OCI-LY1 (cell line): ENCODE measurements at regions not wholly inside any gene's neighbourhood (a gene's known extent, or its start where the extent isn't known, plus 50 kb on each side); places are given as distances from the start of the nearest gene placed in this dataset.

ENCODE experiments used
- H2AFZ ChIP-seq: fragments of 200-600 bp; sonication (generic), shearing (Covaris generic); 2 replicates; pipeline ENCODE4 v1.6.0; 2014; ENCODE audit warnings: antibody characterized with exemption, mild to moderate bottlenecking, low read length
- H3F3A ChIP-seq: fragments of 200-600 bp; sonication (generic), shearing (Covaris generic); 2 replicates; pipeline ENCODE4 v1.6.0; 2014; ENCODE audit warnings: mild to moderate bottlenecking, antibody characterized with exemption, low read length, moderate library complexity; ENCODE audit not compliant: insufficient read depth
- H3K27ac ChIP-seq: fragments of 200-600 bp; sonication (generic); 2 replicates; pipeline ENCODE4 v1.5.1; 2014; ENCODE audit warnings: low read length, mixed run types, mild to moderate bottlenecking, low read depth; ENCODE audit not compliant: poor library complexity, severe bottlenecking
- H3K27me3 ChIP-seq: fragments of 200-600 bp; sonication (generic); 2 replicates; pipeline ENCODE4 v1.6.0; 2014; ENCODE audit warnings: antibody characterized with exemption, mild to moderate bottlenecking, low read length, moderate library complexity; ENCODE audit not compliant: insufficient read depth
- H3K36me3 ChIP-seq: fragments of 200-600 bp; sonication (generic); 2 replicates; pipeline ENCODE4 v1.6.1; 2014; ENCODE audit warnings: mild to moderate bottlenecking, antibody characterized with exemption, low read length, moderate library complexity, mixed read lengths; ENCODE audit not compliant: insufficient read depth
- H3K4me1 ChIP-seq: fragments of 200-600 bp; sonication (generic); 2 replicates; pipeline ENCODE4 v1.5.1; 2014; ENCODE audit warnings: mild to moderate bottlenecking, low read length, moderate library complexity; ENCODE audit not compliant: insufficient read depth, severe bottlenecking
- H3K4me2 ChIP-seq: fragments of 200-600 bp; sonication (generic), shearing (Covaris generic); 2 replicates; pipeline ENCODE4 v1.6.1; 2014; ENCODE audit warnings: low read length
- H3K4me3 ChIP-seq: fragments of 200-600 bp; sonication (generic); 2 replicates; pipeline ENCODE4 v1.5.1; 2014; ENCODE audit warnings: low read length, low read depth, mild to moderate bottlenecking, mixed read lengths; ENCODE audit not compliant: poor library complexity, severe bottlenecking
- H3K79me2 ChIP-seq: fragments of 200-600 bp; shearing (Covaris generic); 2 replicates; pipeline ENCODE4 v1.6.1; 2016; ENCODE audit warnings: mixed run types, low read length, mixed read lengths; ENCODE audit not compliant: insufficient read depth
- H3K9ac ChIP-seq: fragments of 200-600 bp; sonication (generic), shearing (Covaris generic); 2 replicates; pipeline ENCODE4 v1.6.1; 2014; ENCODE audit warnings: mild to moderate bottlenecking, low read length, mixed read lengths
- H3K9me2 ChIP-seq: fragments of 200-600 bp; sonication (generic), shearing (Covaris generic); 2 replicates; pipeline ENCODE4 v1.6.1; 2014; ENCODE audit warnings: low read depth, mild to moderate bottlenecking, low read length, mixed read lengths
- H3K9me3 ChIP-seq: fragments of 200-600 bp; shearing (Covaris generic); 2 replicates; pipeline ENCODE4 v1.6.1; 2014; ENCODE audit warnings: low read length, mixed read lengths
- H4K20me1 ChIP-seq: fragments of 200-600 bp; sonication (generic), shearing (Covaris generic); 2 replicates; pipeline ENCODE4 v1.6.0; 2016; ENCODE audit warnings: mild to moderate bottlenecking, low read length; ENCODE audit not compliant: insufficient read depth
- EZH2 ChIP-seq: fragments of 200-600 bp; sonication (generic), shearing (Covaris generic); IDR thresholded peaks from 2 replicates; pipeline ENCODE4 v1.8.0; 2017; ENCODE audit warnings: borderline replicate concordance, mixed run types, mild to moderate bottlenecking, antibody characterized with exemption, low read length, moderate library complexity, mixed read lengths
- TF ChIP-seq, protein P1 (sequence below): fragments of 200-600 bp; sonication (generic), shearing (Covaris generic); IDR thresholded peaks from 2 replicates; pipeline ENCODE4 v1.5.1; 2017; ENCODE audit warnings: mild to moderate bottlenecking, antibody characterized with exemption, low read length, moderate library complexity, mixed read lengths

DNA sequence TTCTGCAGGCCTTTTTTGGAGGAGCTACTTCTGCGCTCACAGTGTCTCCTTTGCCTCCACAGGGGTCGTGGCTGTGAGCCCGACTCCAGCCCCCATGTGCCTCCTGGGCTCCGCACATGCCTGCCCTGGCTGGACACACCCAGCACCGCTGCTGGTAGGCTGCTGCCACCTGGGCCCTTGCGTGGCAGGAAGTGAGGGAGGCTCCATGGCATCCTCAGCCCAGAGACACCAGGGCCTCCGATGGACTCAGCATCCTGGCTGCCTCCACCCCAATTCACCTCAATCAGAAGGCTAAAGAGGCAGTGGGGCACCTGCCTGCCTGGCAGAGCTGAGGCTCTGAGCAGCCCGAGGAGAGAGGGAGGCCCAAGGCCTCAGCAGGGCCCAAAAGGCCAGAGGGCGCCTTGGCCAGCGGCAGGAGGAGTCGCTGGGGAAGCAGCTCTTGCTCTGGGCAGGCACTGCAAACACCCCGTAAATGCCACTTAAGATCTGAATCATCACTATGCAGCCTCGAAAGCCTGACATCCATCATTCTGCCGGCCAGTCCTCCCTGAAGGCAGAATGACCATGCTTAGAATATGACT, 68.3 kb upstream of the OTOS start:
- H3K9ac ChIP-seq, result no peak overlapping the region
- no peaks in the 10 kb centered on the region for H3F3A ChIP-seq
- H3K27me3 ChIP-seq, result peaks cover 7% of the 10 kb centered on the region; the same call in 1 of the 2 replicates
- no peaks in the 10 kb centered on the region for H4K20me1 ChIP-seq
- H3K27ac ChIP-seq, result no peak overlapping the region
- no peaks in the 10 kb centered on the region for H3K4me1 ChIP-seq
- no peak overlapping the region for H2AFZ ChIP-seq
- TF ChIP-seq, protein P1, sequence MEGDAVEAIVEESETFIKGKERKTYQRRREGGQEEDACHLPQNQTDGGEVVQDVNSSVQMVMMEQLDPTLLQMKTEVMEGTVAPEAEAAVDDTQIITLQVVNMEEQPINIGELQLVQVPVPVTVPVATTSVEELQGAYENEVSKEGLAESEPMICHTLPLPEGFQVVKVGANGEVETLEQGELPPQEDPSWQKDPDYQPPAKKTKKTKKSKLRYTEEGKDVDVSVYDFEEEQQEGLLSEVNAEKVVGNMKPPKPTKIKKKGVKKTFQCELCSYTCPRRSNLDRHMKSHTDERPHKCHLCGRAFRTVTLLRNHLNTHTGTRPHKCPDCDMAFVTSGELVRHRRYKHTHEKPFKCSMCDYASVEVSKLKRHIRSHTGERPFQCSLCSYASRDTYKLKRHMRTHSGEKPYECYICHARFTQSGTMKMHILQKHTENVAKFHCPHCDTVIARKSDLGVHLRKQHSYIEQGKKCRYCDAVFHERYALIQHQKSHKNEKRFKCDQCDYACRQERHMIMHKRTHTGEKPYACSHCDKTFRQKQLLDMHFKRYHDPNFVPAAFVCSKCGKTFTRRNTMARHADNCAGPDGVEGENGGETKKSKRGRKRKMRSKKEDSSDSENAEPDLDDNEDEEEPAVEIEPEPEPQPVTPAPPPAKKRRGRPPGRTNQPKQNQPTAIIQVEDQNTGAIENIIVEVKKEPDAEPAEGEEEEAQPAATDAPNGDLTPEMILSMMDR, result no peak
- no peak for TF ChIP-seq EZH2
- no peak overlapping the region for H3K4me3 ChIP-seq
- no peaks in the 10 kb centered on the region for H3K79me2 ChIP-seq
- H3K36me3 ChIP-seq, result no peaks in the 10 kb centered on the region
- no peaks in the 10 kb centered on the region for H3K9me3 ChIP-seq
- no peaks in the 10 kb centered on the region for H3K9me2 ChIP-seq
- no peak overlapping the region for H3K4me2 ChIP-seq

DNA sequence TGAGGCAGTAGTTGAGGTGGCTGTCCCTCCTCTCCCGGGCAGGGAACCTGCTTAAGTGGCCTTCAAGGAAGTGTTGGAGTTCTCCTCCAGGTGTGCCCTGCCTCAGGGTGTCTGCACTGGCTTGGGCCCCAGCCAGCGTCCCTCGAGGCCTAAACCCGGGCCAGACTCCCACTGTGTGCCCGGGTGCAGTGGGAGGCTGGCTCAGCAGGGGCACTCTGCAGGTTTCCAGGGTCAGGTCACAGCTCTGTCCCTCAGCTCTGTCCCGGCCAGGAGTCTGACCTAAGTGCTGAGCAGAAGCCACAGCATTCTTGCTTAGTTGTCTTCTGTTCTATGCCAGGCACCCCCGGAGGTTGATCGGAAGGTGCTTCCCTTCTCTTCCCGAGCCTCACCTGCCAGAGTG, 69.0 kb upstream of the OTOS start:
- H3K4me3 ChIP-seq, result no peak overlapping the region
- H2AFZ ChIP-seq, result no peak overlapping the region
- no peaks in the 10 kb centered on the region for H4K20me1 ChIP-seq
- no peaks in the 10 kb centered on the region for H3K9me2 ChIP-seq
- H3K4me2 ChIP-seq, result no peak overlapping the region
- H3K36me3 ChIP-seq, result no peaks in the 10 kb centered on the region
- TF ChIP-seq, protein P1, result no peak
- TF ChIP-seq EZH2, result no peak
- H3K79me2 ChIP-seq, result no peaks in the 10 kb centered on the region
- peaks cover 6% of the 10 kb centered on the region; the same call in 1 of the 2 replicates for H3K27me3 ChIP-seq
- no peaks in the 10 kb centered on the region for H3K9me3 ChIP-seq
- H3K27ac ChIP-seq, result no peak overlapping the region
- no peaks in the 10 kb centered on the region for H3F3A ChIP-seq
- H3K4me1 ChIP-seq, result no peaks in the 10 kb centered on the region
- H3K9ac ChIP-seq, result no peak overlapping the region

DNA sequence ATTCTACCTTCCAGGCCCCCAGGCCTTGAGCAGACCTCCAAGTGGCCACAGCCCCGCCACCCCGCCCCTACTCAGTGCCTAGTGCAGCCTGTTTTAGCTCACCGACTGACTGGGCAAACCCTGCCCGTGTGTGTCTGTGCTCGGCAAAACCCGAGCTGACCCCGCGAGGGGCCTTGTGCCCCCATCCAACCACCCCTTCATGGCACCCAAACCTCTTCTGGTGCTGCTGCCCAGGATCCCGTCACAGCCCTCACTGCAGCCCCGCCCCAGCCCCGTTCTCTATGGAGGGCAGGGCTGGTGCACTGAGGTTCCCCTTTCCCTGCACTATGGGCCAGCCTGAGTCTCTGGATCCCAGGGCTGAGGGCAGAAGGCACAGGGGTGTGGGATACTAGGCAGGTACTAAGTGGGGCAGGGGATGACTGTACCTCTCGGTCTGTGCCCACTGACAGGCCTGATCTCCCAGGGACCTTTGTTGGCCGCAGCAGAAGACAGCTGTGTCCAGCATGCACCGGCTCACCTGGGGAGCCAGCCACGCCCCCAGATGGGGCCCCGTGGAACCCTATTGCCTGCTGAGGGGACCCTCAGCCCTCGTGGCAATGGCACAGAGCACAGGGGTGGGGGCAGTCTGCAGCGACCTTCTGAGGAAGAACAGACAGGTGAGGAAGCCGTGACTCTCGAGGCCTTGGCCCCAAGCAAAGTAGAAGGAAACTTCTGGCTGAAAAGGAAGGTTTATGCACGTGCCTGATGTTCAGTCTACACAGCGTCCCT, 69.9 kb upstream of the OTOS start:
- Histone ChIP-seq H3K27me3 (peaks cover 3% of the 10 kb centered on the region; the same call in 1 of the 2 replicates), H2AFZ (no peak overlapping the region), H4K20me1 (no peaks in the 10 kb centered on the region), H3K4me3 (no peak overlapping the region), H3K4me2 (no peak overlapping the region), H3K9me2 (no peaks in the 10 kb centered on the region), H3K4me1 (no peaks in the 10 kb centered on the region), H3K36me3 (no peaks in the 10 kb centered on the region), H3F3A (no peaks in the 10 kb centered on the region), H3K9me3 (no peaks in the 10 kb centered on the region), H3K27ac (no peak overlapping the region), H3K9ac (no peak overlapping the region), H3K79me2 (no peaks in the 10 kb centered on the region)
- TF ChIP-seq, protein P1, result no peak
- TF ChIP-seq EZH2, result no peak
